ENCODE measurements at regions not wholly inside any gene's neighbourhood (a gene's known extent, or its start where the extent isn't known, plus 50 kb on each side); places are given as distances from the start of the nearest gene placed in this dataset.

DNA sequence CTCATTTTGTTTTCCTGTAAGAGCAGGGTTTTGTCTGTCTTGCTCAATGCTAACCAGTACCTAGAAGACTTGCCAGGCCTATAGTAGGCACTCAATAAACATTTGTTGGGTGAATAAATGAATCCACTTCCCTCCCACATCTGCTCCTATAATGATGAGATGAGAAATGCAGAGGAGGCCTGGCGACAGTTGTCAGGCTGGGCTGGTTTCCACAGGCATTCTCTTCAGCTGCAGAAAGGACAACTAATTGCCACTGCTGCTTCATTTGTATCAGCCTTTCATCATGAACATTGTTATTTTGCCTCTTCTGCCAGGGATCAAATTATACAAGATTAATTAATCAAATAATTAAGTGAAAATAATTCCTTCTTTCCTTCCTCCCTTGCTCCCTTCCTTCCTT lies 82.0 kb upstream of the PTHLH start:
- H3K4me1 ChIP-seq (ENCODE audit: control insufficient read depth in 4 of 4, insufficient read depth in 4 of 4, low read length in 3 of 4): no peaks in the 10 kb centered on the region
- no peaks in the 10 kb centered on the region for H3K9me3 ChIP-seq (ENCODE audit: control insufficient read depth in 4 of 4, low read length in 3 of 4)
- WGBS: 95% methylated on average over 1 of the region's 1 CpG
- no peak for DNase-seq (ENCODE audit: low spot score)
- H3K4me3 ChIP-seq (ENCODE audit: low read depth in 1 of 3, low read length in 3 of 3): no peak overlapping the region
- no peak overlapping the region for H3K9ac ChIP-seq (ENCODE audit: low read depth in 1 of 2, low read length in 2 of 2)
- H3K27me3 ChIP-seq (ENCODE audit: control insufficient read depth in 4 of 4, insufficient read depth in 4 of 4, low read length in 3 of 4): peaks cover 0 to 3% (median 0%) of the 10 kb centered on the region in 4 donors
- TF ChIP-seq, protein P1, sequence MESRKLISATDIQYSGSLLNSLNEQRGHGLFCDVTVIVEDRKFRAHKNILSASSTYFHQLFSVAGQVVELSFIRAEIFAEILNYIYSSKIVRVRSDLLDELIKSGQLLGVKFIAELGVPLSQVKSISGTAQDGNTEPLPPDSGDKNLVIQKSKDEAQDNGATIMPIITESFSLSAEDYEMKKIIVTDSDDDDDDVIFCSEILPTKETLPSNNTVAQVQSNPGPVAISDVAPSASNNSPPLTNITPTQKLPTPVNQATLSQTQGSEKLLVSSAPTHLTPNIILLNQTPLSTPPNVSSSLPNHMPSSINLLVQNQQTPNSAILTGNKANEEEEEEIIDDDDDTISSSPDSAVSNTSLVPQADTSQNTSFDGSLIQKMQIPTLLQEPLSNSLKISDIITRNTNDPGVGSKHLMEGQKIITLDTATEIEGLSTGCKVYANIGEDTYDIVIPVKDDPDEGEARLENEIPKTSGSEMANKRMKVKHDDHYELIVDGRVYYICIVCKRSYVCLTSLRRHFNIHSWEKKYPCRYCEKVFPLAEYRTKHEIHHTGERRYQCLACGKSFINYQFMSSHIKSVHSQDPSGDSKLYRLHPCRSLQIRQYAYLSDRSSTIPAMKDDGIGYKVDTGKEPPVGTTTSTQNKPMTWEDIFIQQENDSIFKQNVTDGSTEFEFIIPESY (IDR thresholded peaks at IDR 0.05): no peak
- TF ChIP-seq YY1 (IDR thresholded peaks at IDR 0.05) (no peak), GABPA (IDR thresholded peaks at IDR 0.05 in 1 of 2, conservative IDR thresholded peaks at IDR 0.05 in 1 of 2) (no peak)
- TF ChIP-seq, protein P2, sequence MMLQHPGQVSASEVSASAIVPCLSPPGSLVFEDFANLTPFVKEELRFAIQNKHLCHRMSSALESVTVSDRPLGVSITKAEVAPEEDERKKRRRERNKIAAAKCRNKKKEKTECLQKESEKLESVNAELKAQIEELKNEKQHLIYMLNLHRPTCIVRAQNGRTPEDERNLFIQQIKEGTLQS (IDR thresholded peaks at IDR 0.05): no peak
- no peak overlapping the region for H3K27ac ChIP-seq (ENCODE audit: low read depth in 1 of 2, low read length in 2 of 2)
- H3K36me3 ChIP-seq (ENCODE audit: control insufficient read depth in 4 of 4, insufficient read depth in 3 of 4, low read depth in 1 of 4, low read length in 3 of 4): no peaks in the 10 kb centered on the region

DNA sequence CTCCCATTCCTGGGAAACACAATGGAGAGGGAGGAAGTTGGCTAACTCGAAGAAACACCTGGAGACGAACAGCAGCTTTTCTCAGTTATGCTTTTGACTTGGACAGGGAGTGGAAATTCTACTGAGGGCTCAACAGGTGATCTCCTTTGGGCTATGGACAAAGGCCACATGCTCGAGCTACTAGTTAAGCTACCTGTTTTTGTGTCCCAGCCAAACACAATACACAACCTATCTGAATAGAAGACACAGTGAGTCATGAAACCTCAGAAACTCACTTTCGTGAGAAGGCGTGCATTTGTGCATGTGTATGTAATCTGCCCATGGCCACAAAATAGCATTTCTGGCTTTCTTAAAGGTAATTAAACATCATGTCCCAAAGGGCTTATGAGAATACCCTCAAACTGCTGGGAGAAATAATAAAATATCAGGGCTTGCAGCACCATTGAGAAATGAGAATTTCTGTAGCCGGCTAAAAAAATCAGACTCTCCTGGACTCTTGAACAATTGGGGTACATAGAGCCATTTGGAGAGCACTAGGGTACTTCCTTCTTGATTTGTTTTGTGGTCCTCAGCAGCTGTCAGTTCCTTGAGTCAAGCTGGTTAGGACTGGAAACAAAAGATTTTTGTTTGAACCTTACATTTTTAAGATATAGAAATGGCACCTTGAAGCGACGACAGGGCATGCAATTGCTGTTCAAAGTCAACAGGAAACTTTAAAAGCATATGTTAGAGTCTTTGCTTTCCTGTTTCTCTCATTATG lies 85.5 kb upstream of the PTHLH start:
- H3K9me3 ChIP-seq (ENCODE audit: control insufficient read depth in 4 of 4, low read length in 3 of 4): no peaks in the 10 kb centered on the region
- H3K36me3 ChIP-seq (ENCODE audit: control insufficient read depth in 4 of 4, insufficient read depth in 3 of 4, low read depth in 1 of 4, low read length in 3 of 4): no peaks in the 10 kb centered on the region
- H3K27me3 ChIP-seq (ENCODE audit: control insufficient read depth in 4 of 4, insufficient read depth in 4 of 4, low read length in 3 of 4): peaks cover 0 to 3% (median 0%) of the 10 kb centered on the region in 4 donors
- H3K4me1 ChIP-seq (ENCODE audit: control insufficient read depth in 4 of 4, insufficient read depth in 4 of 4, low read length in 3 of 4): no peaks in the 10 kb centered on the region
- DNase-seq (ENCODE audit: low spot score): no peak
- H3K9ac ChIP-seq (ENCODE audit: low read depth in 1 of 2, low read length in 2 of 2): no peak overlapping the region
- 86% methylated on average over 8 of the region's 8 CpGs for WGBS
- no peak overlapping the region for H3K27ac ChIP-seq (ENCODE audit: low read depth in 1 of 2, low read length in 2 of 2)
- H3K4me3 ChIP-seq (ENCODE audit: low read depth in 1 of 3, low read length in 3 of 3): no peak overlapping the region
- no peak for TF ChIP-seq HNF4G (IDR thresholded peaks at IDR 0.05)
- TF ChIP-seq EGR1 (IDR thresholded peaks at IDR 0.05; ENCODE audit: low read depth in 2 of 2): no peak
- TF ChIP-seq, protein P2 (IDR thresholded peaks at IDR 0.05): no peak
- no peak for TF ChIP-seq TAF1 (conservative IDR thresholded peaks at IDR 0.05)
- no peak for TF ChIP-seq NR2F2 (IDR thresholded peaks at IDR 0.05)
- TF ChIP-seq HNF4A (conservative IDR thresholded peaks at IDR 0.05): no peak
- TF ChIP-seq GABPA (IDR thresholded peaks at IDR 0.05 in 1 of 2, conservative IDR thresholded peaks at IDR 0.05 in 1 of 2): no peak

DNA sequence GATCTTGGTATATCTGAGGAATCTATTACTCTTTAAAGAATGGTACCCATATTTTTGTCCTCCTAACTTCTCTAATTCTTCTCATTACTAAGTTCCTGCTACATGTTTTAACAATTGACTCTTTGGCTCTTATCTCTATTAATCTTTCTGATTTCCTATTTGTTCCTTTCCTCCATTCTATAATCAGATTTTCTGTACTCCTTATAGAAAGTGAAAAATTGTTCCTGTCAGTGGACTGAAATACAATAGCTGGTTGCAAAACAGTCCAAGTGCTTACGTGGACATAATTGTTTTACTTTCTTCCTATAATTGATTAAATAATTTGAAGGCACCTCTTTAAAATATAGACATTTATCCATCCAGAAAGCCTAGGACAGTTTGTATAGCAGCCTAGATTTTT lies 86.7 kb upstream of the PTHLH start:
- no peaks in the 10 kb centered on the region for H3K36me3 ChIP-seq (ENCODE audit: control insufficient read depth in 4 of 4, insufficient read depth in 3 of 4, low read depth in 1 of 4, low read length in 3 of 4)
- no peaks in the 10 kb centered on the region for H3K4me1 ChIP-seq (ENCODE audit: control insufficient read depth in 4 of 4, insufficient read depth in 4 of 4, low read length in 3 of 4)
- no peaks in the 10 kb centered on the region for H3K9me3 ChIP-seq (ENCODE audit: control insufficient read depth in 4 of 4, low read length in 3 of 4)
- WGBS: 81% methylated on average over 1 of the region's 1 CpG
- H3K9ac ChIP-seq (ENCODE audit: low read depth in 1 of 2, low read length in 2 of 2): no peak overlapping the region
- H3K27ac ChIP-seq (ENCODE audit: low read depth in 1 of 2, low read length in 2 of 2): no peak overlapping the region
- no peak overlapping the region for H3K4me3 ChIP-seq (ENCODE audit: low read depth in 1 of 3, low read length in 3 of 3)
- DNase-seq (ENCODE audit: low spot score): no peak
- peaks cover 0 to 3% (median 0%) of the 10 kb centered on the region in 4 donors for H3K27me3 ChIP-seq (ENCODE audit: control insufficient read depth in 4 of 4, insufficient read depth in 4 of 4, low read length in 3 of 4)
- TF ChIP-seq, protein P1 (IDR thresholded peaks at IDR 0.05): no peak

All from liver (tissue), 7 donors.